ENCODE measurements at regions not wholly inside any gene's neighbourhood (a gene's known extent, or its start where the extent isn't known, plus 50 kb on each side); places are given as distances from the start of the nearest gene placed in this dataset.

- H3K4me3 ChIP-seq (ENCODE audit: low read depth, low read length), result no peak overlapping the region
Observed at GRCh38 chr5:101278011-101278687, 375.1 kb upstream of the ST8SIA4 start.

GRCh38 chr5:101271945-101272344 is 368.9 kb upstream of the ST8SIA4 start:
- no peak for DNase-seq (ENCODE audit: low read depth)
- no peak overlapping the region for H3K4me3 ChIP-seq (ENCODE audit: low read depth, low read length)
- no peak for TF ChIP-seq CTCF (IDR thresholded peaks at IDR 0.05; ENCODE audit: low read depth, low read length, missing control alignments)

More at GRCh38 chr5:101278011-101278687, 375.1 kb upstream of the ST8SIA4 start:
- no peak for TF ChIP-seq CTCF (IDR thresholded peaks at IDR 0.05; ENCODE audit: low read depth, low read length, missing control alignments)
- DNase-seq (ENCODE audit: low read depth), result no peak

- no peak for TF ChIP-seq CTCF (IDR thresholded peaks at IDR 0.05; ENCODE audit: low read depth, low read length, missing control alignments)
- no peak overlapping the region for H3K4me3 ChIP-seq (ENCODE audit: low read depth, low read length)
- no peak for DNase-seq (ENCODE audit: low read depth)
Observed at GRCh38 chr5:101271416-101271815, 368.3 kb upstream of the ST8SIA4 start.

GRCh38 chr5:101260857-101261256 is 357.8 kb upstream of the ST8SIA4 start:
- H3K4me3 ChIP-seq (ENCODE audit: low read depth, low read length), result no peak overlapping the region
- TF ChIP-seq CTCF (IDR thresholded peaks at IDR 0.05; ENCODE audit: low read depth, low read length, missing control alignments), result no peak
- no peak for DNase-seq (ENCODE audit: low read depth)

- DNase-seq (ENCODE audit: low read depth), result no peak
- no peak for TF ChIP-seq CTCF (IDR thresholded peaks at IDR 0.05; ENCODE audit: low read depth, low read length, missing control alignments)
- H3K4me3 ChIP-seq (ENCODE audit: low read depth, low read length), result no peak overlapping the region
Observed at GRCh38 chr5:101253096-101253495, 350.0 kb upstream of the ST8SIA4 start.

GRCh38 chr5:101244621-101245020 is 341.5 kb upstream of the ST8SIA4 start:
- TF ChIP-seq CTCF (IDR thresholded peaks at IDR 0.05; ENCODE audit: low read depth, low read length, missing control alignments), result no peak
- no peak overlapping the region for H3K4me3 ChIP-seq (ENCODE audit: low read depth, low read length)
- no peak for DNase-seq (ENCODE audit: low read depth)

GRCh38 chr5:101212942-101213514 is 309.9 kb upstream of the ST8SIA4 start:
- no peak overlapping the region for H3K4me3 ChIP-seq (ENCODE audit: low read depth, low read length)
- DNase-seq (ENCODE audit: low read depth), result no peak
- TF ChIP-seq CTCF (IDR thresholded peaks at IDR 0.05; ENCODE audit: low read depth, low read length, missing control alignments), result no peak
